Mesothelial cell of epicardium (in vitro differentiated cells): ENCODE measurements at regions not wholly inside any gene's neighbourhood (a gene's known extent, or its start where the extent isn't known, plus 50 kb on each side); places are given as distances from the start of the nearest gene placed in this dataset.

ENCODE experiments used
- DNase-seq, 2 experiments: peaks; one replicate each; pipeline ENCODE4 v3.0.0; 2021; ENCODE audit warnings: low spot score in 2 of 2; ENCODE audit not compliant: unreplicated experiment in 2 of 2
- H3K27ac Mint-ChIP-seq: 2 replicates; pipeline ENCODE4 v1.8.0; 2021; ENCODE audit warnings: mixed read lengths
- H3K27me3 Mint-ChIP-seq: 2 replicates; pipeline ENCODE4 v1.8.0; 2021; ENCODE audit warnings: low read depth, mixed read lengths
- H3K36me3 Mint-ChIP-seq: 2 replicates; pipeline ENCODE4 v1.8.0; 2021; ENCODE audit warnings: mixed read lengths
- H3K4me1 Mint-ChIP-seq: 2 replicates; pipeline ENCODE4 v1.8.0; 2021; ENCODE audit warnings: mixed read lengths
- H3K4me3 Mint-ChIP-seq: 2 replicates; pipeline ENCODE4 v1.8.0; 2021; ENCODE audit warnings: mild to moderate bottlenecking, moderate library complexity, mixed read lengths
- H3K9me3 Mint-ChIP-seq: 2 replicates; pipeline ENCODE4 v1.8.0; 2021; ENCODE audit warnings: mixed read lengths
- TF ChIP-seq, protein P1 (sequence below): fragments of 200-600 bp; sonication (generic); IDR thresholded peaks from one replicate; pipeline ENCODE4 v1.5.0; 2021; ENCODE audit warnings: antibody characterized with exemption; ENCODE audit not compliant: unreplicated experiment

DNA sequence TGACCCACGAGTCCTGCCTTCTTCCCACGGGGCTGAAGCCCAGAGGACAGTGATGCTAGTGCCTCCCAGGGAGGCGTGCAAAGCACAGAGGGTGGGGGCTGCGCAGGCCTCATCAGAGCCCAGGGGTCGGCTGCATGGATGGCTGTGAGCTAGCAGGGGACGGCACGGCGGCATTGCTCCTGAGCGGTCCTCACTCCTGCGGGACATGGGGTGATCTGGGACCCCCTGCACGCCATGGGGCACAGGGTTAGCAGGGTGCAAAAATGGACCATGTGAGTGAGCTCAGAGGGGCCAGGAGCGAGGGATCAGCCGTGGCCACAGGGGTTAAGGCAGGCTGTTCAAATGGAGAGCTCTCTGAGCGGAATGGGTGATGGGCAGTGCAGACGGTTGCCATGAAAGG, 138.3 kb downstream of the SNX19 start:
- H3K4me3 Mint-ChIP-seq = no peak overlapping the region
- H3K36me3 Mint-ChIP-seq = no peaks in the 10 kb centered on the region
- peaks cover 16% of the 10 kb centered on the region for H3K4me1 Mint-ChIP-seq
- peaks cover 8% of the 10 kb centered on the region for H3K9me3 Mint-ChIP-seq
- H3K27ac Mint-ChIP-seq = no peak overlapping the region
- no peak for DNase-seq
- H3K27me3 Mint-ChIP-seq = no peaks in the 10 kb centered on the region
- TF ChIP-seq, protein P1, sequence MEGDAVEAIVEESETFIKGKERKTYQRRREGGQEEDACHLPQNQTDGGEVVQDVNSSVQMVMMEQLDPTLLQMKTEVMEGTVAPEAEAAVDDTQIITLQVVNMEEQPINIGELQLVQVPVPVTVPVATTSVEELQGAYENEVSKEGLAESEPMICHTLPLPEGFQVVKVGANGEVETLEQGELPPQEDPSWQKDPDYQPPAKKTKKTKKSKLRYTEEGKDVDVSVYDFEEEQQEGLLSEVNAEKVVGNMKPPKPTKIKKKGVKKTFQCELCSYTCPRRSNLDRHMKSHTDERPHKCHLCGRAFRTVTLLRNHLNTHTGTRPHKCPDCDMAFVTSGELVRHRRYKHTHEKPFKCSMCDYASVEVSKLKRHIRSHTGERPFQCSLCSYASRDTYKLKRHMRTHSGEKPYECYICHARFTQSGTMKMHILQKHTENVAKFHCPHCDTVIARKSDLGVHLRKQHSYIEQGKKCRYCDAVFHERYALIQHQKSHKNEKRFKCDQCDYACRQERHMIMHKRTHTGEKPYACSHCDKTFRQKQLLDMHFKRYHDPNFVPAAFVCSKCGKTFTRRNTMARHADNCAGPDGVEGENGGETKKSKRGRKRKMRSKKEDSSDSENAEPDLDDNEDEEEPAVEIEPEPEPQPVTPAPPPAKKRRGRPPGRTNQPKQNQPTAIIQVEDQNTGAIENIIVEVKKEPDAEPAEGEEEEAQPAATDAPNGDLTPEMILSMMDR = no peak

DNA sequence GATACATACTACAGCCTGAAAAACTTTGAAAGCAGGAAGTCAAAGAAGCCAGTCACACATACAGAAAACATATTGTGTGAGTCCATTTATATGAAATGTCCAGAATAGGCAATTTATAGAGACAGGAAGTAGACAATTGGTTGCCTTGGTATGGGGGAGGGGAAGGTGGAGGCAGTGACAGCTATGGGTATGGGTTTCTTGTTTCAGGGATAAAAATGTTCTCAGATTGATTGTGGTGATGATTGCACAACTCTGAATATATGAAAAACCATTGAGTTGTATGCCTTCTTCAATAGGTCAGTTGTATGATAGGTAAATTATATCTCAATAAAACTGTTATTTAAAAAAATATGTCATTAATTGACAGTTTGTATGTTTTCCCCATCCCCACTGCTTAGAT, 137.6 kb downstream of the SNX19 start:
- H3K27me3 Mint-ChIP-seq = no peaks in the 10 kb centered on the region
- H3K4me1 Mint-ChIP-seq = peaks cover 19% of the 10 kb centered on the region
- TF ChIP-seq, protein P1 = no peak
- H3K9me3 Mint-ChIP-seq = peaks cover 8% of the 10 kb centered on the region
- no peak for DNase-seq
- H3K27ac Mint-ChIP-seq = no peak overlapping the region
- no peak overlapping the region for H3K4me3 Mint-ChIP-seq
- H3K36me3 Mint-ChIP-seq = no peaks in the 10 kb centered on the region

DNA sequence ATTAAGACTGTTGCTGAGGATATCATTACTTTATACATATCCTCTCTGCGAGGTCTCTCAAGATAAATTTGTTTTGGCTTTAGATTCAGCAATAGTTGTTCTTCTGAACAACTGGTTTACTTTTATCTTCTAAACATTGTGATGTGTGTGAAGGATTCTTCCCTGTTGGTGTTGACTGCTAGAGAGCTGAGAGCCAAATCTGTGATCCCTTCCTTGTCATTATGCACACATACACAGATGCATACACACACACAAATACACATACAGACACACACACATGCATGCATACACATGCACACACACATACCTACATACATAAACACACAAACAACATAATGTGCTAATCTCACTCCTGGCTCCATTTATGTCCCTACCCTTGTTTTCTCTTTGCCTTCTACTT, 137.0 kb downstream of the SNX19 start:
- Mint-ChIP-seq H3K4me1 (peaks cover 18% of the 10 kb centered on the region), H3K27me3 (no peaks in the 10 kb centered on the region), H3K27ac (no peak overlapping the region), H3K4me3 (no peak overlapping the region), H3K9me3 (peaks cover 8% of the 10 kb centered on the region), H3K36me3 (no peaks in the 10 kb centered on the region)
- TF ChIP-seq, protein P1 = no peak
- no peak for DNase-seq

DNA sequence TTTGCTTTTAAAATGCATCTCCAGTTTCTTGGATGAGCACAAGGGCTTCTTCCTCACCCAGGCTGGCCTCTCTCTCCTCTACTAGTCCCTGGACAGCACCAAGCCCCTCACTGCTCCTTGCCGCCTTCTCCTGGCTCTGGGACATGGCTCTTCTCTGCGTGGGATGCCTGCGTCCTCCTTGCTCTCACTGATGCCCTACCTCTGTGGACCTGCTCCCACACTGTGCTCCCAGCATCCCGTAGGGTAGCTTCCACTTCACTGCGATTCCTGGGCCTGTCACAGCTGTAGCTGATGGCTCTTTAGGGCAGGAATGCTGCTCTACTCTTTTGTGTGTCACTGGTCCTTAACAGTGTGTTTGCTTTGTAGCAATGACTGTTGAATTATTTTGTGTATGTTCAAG, 136.3 kb downstream of the SNX19 start:
- H3K36me3 Mint-ChIP-seq = no peaks in the 10 kb centered on the region
- no peak overlapping the region for H3K27ac Mint-ChIP-seq
- no peak overlapping the region for H3K4me3 Mint-ChIP-seq
- DNase-seq = no peak
- H3K27me3 Mint-ChIP-seq = no peaks in the 10 kb centered on the region
- H3K9me3 Mint-ChIP-seq = peaks cover 8% of the 10 kb centered on the region
- H3K4me1 Mint-ChIP-seq = peaks cover 18% of the 10 kb centered on the region
- TF ChIP-seq, protein P1 = no peak

DNA sequence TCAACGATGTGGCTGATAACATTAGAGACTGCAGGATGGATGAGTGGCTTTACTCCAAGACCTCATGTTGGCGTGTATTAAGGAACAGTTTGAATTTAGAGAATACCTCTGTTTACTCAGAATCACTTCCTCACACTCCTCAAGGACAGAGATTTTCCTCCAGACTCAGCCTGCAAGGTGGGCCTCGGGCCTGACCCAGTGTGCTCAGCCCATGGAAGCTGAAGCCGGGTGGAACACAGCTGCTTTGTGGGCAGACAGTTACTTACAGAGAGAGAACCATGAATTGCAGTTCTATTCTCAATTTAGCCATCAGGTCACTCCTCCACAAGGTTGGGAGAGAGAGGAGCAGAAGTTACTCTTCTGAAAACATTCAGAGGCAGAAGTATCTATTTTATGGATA, 135.8 kb downstream of the SNX19 start:
- Mint-ChIP-seq H3K27ac (no peak overlapping the region), H3K36me3 (no peaks in the 10 kb centered on the region), H3K27me3 (no peaks in the 10 kb centered on the region), H3K4me3 (no peak overlapping the region), H3K9me3 (peaks cover 8% of the 10 kb centered on the region), H3K4me1 (peaks cover 22% of the 10 kb centered on the region)
- TF ChIP-seq, protein P1 = no peak
- no peak for DNase-seq

DNA sequence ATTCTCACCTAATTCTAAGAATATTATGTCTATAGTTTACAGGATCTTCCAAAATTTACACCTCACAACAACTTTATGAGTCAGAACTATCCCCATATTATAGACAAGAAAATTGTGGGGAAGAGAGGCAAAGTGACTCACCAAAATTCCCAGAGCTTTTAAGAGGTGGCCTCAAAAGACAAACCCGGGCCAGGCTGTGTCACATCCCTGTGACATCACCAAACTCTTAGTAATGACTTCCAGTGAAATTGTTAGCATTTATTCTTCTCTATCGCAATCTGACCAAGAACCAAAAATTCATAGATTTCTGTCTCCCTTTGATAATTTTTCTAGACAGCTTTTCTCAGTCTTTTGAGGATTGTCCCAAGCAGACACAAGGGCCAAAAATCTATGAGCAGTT, 134.3 kb downstream of the SNX19 start:
- peak overlapping the region; percentile 93 for H3K27ac Mint-ChIP-seq
- H3K4me3 Mint-ChIP-seq = no peak overlapping the region
- H3K4me1 Mint-ChIP-seq = peaks cover 27% of the 10 kb centered on the region
- DNase-seq = no peak
- no peaks in the 10 kb centered on the region for H3K36me3 Mint-ChIP-seq
- TF ChIP-seq, protein P1 = no peak
- H3K9me3 Mint-ChIP-seq = peaks cover 8% of the 10 kb centered on the region
- H3K27me3 Mint-ChIP-seq = no peaks in the 10 kb centered on the region
